GM18909 (cell line): ENCODE measurements at regions not wholly inside any gene's neighbourhood (a gene's known extent, or its start where the extent isn't known, plus 50 kb on each side); places are given as distances from the start of the nearest gene placed in this dataset.
"Not testable (repeated sequence)": the region's sequence is repeated elsewhere in the genome, so short reads cannot be mapped to it uniquely, and the experiment has no call there.

Source experiments
- ATAC-seq: cut with Tn5 transposase; IDR thresholded peaks from one replicate; pipeline ENCODE4 v1.9.1; 2021; ENCODE audit warnings: mild to moderate bottlenecking; ENCODE audit not compliant: unreplicated experiment, poor library complexity

GRCh38 chr5:166710271-166710670 is 1581.2 kb upstream of the WWC1 start:
- ATAC-seq: no peak

- no peak for ATAC-seq
Observed at GRCh38 chr5:166712447-166713185, 1578.8 kb upstream of the WWC1 start.

DNA sequence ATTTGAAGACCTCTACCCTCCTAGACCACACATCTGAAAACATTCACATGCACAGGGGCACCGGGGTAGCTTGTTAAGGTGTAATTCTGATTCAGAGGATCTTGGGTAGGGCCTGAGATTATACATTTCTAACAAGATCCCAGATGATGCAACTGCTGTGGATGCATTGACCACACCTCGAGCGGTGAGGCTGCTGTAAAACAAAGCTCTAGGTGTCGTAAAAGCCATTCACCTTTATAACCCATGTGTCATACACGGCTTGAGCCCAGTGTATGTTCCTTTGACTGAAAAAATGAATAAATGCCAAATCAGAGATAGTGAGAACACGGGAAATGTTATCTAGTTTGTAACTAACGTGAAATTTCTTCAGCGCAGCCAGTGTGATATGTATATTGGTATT is 1578.2 kb upstream of the WWC1 start:
- ATAC-seq: no peak

DNA sequence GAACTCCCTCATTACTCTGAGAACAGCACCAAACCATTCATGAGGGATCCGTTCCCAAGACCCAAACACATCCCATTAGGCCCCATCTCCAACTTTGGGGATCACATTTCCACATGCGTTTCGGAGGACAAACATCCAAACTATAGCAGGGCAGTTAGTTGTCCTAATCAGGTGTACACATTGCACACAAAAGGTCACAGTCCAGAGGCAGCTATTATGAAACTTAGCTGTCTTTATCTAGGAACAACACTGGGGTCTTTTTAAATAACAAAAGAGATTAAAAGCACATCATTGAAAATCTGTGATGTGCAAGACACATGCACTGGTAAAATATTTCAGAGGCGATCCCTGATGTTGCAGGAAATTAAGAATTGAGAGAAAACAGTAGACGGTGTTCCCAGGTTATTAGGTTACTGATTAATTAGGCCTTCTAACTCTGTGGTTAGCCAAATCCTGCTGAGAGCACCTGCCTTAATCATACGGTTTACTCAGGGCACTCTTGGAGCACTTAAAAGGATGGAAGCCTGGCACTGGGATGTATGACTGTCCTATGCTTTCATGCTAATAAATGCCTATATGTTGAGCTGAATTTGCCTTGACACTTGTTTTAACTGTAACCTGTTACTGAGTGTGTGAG is 1574.5 kb upstream of the WWC1 start:
- no peak for ATAC-seq

- no peak for ATAC-seq
Observed at GRCh38 chr5:166719991-166720390, 1571.5 kb upstream of the WWC1 start.

DNA sequence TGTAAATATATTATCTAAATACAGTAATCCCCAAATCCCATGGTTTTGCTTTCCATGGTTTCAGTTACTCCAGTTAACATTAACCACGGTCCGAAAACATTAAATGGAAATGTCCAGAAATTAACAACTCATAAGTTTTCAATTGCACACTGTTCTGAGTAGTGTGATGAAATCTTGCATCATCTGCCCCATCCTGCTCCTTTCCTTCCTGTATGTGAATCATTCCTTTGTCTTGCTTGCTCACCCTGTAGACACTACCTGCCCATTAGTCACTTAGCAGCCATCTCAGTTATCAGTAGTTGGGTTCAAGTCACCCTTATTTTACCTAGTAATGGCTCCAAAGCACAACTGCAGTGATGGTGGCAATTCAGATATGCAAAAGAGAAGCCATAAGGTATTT is 1568.5 kb upstream of the WWC1 start:
- ATAC-seq: no peak

DNA sequence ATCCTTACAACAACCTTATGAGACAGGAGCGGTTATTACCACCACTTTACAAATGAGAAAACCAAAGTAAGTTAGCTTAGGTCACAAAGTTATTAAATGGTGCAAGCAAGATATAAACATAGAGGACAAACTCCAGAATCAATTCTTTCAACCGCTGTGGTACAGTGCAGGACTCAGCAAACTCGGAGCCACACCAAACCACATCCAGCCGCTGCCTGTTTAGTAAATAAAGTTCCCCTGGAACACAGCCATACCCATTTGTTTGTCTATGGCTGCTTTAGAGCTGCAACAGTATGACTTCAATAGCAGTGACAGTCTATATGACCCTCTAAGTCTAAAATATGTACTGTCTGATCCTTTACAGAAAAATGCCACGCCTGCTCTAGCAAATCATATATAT is 1567.2 kb upstream of the WWC1 start:
- no peak for ATAC-seq

DNA sequence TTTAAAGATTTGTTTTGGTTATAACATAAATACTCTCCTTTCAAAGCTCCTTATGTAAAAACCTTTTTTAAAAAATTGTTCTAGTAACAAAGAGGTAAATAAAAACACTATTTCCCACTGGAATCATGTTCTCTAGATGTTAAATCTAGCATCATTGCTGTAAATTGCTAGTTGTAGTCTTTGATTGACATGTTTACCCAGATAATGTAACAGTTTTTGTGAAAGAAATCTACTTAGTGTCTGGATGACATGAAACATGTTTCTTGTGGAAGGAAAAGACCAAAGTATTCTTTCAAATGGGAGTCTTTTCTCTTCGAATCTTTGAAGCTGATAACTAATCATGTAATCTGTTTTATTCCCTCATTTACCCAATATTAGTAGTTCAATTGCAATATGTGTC is 1565.9 kb upstream of the WWC1 start:
- no peak for ATAC-seq

- no peak for ATAC-seq
Observed at GRCh38 chr5:166726406-166726805, 1565.0 kb upstream of the WWC1 start.

- ATAC-seq: not testable (repeated sequence)
Observed at GRCh38 chr5:166742951-166743350, 1548.5 kb upstream of the WWC1 start.

DNA sequence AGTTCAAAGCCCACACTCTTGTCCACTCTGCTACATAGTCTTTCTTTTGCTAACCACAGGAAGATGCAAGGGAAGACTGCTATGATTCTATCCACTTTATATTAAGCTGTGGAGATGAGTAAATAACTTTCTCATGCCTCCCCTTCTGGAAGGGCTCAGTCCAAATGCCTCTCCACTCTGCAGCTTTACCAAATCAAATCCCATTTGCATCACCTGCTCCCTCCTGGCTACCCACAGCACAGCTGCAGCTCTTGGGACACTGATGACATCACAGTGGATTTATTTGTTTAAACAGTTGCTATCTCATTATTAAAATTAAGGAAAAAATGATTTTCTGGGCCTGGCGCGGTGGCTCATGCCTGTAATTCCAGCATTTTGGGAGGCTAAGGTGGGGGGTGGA is 1544.9 kb upstream of the WWC1 start:
- no peak for ATAC-seq

DNA sequence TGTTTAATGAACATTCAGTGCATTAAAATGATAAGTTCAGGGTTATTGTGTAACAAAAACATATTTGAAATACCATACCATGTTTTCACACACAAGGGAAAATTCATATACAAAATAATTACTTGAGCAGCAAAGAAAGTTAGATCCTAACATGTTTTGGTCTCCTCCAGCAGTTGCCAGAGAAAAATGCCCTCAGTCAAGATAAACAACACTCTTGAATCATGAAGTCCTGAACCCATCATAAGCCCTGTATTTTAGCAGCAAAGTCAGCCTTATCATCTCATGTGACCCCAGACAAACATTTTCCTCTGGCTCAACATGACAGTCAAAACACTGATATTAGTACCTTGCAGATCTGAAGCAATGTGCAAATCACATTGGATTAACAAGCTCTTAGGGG is 1541.1 kb upstream of the WWC1 start:
- no peak for ATAC-seq

DNA sequence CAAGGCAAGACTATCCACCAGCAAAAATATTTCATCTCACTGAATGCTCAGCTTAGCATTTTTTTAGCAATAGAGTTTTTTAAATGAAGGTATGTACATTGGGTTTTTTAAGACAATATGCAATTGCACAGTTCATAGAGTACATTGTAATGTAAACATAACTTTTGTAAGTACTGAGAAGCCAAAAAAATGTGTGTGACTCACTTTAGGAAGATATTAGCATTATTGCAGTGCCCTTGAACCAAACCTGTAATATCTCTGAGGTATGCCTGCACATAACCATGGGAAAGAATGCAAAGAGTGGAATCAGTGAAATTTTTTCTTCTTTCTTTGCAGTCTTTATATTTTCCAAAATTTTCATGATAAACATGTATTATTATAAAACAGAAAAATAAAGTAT is 1533.3 kb upstream of the WWC1 start:
- ATAC-seq: no peak

- ATAC-seq: no peak
Observed at GRCh38 chr5:166767858-166768257, 1523.6 kb upstream of the WWC1 start.

- no peak for ATAC-seq
Observed at GRCh38 chr5:166768536-166768935, 1522.9 kb upstream of the WWC1 start.

GRCh38 chr5:166772770-166773169 is 1518.7 kb upstream of the WWC1 start:
- ATAC-seq: no peak

GRCh38 chr5:166781737-166782136 is 1509.7 kb upstream of the WWC1 start:
- no peak for ATAC-seq

GRCh38 chr5:166784545-166785078 is 1506.8 kb upstream of the WWC1 start:
- no peak for ATAC-seq

GRCh38 chr5:166786178-166786577 is 1505.3 kb upstream of the WWC1 start:
- no peak for ATAC-seq

DNA sequence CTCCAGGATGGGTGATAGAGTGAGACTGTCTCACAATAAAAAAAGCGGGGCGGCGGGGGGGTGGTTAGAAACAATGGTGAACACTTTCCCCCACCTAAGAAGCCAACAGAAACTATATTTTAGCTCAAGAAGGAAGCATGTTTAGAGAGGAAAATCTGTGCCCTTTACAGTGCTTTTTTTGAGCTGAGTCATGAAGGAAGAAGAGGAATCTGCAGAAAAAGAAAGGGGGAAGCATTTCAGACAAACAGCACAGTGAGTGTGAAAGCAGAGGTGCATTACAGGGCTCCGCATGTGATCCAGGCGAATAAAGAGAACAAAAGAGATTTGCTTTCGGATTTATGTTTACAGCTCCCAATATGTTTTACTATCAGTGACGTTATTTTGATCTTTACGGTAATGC is 1504.6 kb upstream of the WWC1 start:
- no peak for ATAC-seq

GRCh38 chr5:166788050-166788449 is 1503.4 kb upstream of the WWC1 start:
- no peak for ATAC-seq

GRCh38 chr5:166795756-166796155 is 1495.7 kb upstream of the WWC1 start:
- ATAC-seq: no peak
